NCI-H2196 (cell line): ENCODE measurements at regions not wholly inside any gene's neighbourhood (a gene's known extent, or its start where the extent isn't known, plus 50 kb on each side); places are given as distances from the start of the nearest gene placed in this dataset.

Experiments
- DNase-seq: peaks from one replicate; lab custom pipeline; 2025; ENCODE audit not compliant: unreplicated experiment; lab: John Stamatoyannopoulos, UW

- no peak for DNase-seq
Observed at GRCh38 chr1:224564454-224565084, 51.5 kb upstream of the CNIH3 start.

GRCh38 chr1:224565186-224565585, 50.9 kb upstream of the CNIH3 start:
- DNase-seq = no peak

GRCh38 chr1:224565611-224566406, 50.3 kb upstream of the CNIH3 start:
- no peak for DNase-seq
